Kidney (tissue), 13 donors: ENCODE measurements at regions not wholly inside any gene's neighbourhood (a gene's known extent, or its start where the extent isn't known, plus 50 kb on each side); places are given as distances from the start of the nearest gene placed in this dataset.
A peak's percentile ranks its signal among the peaks of the same experiment; 100 is the strongest.

ENCODE experiments used
- DNase-seq, 5 donors: peaks; one replicate each; pipeline ENCODE4 v3.0.0-alpha.2; 2013 to 2020
- FAIRE-seq: peaks from 2 replicates; lab custom pipeline; 2012; peaks lifted over from hg19 to GRCh38; lab: Jason Lieb, UNC
- H3K27ac ChIP-seq, 2 donors: one replicate each; pipeline ENCODE4 v1.7.0; 2013; ENCODE audit warnings: low read depth in 2 of 2, low read length in 2 of 2, inconsistent platforms in 1 of 2
- H3K27me3 ChIP-seq: one replicate; pipeline ENCODE4 v1.7.1; 2013; ENCODE audit warnings: low read length, inconsistent platforms; ENCODE audit not compliant: control insufficient read depth, insufficient read depth
- H3K36me3 ChIP-seq, 3 donors: one replicate each; pipeline versions ENCODE4 v1.7.0 to v1.7.1; 2013; ENCODE audit warnings: low read length in 3 of 3, control low read depth in 1 of 3, inconsistent platforms in 1 of 3; ENCODE audit not compliant: insufficient read depth in 3 of 3, control insufficient read depth in 2 of 3
- H3K4me1 ChIP-seq, 3 donors: one replicate each; pipeline versions ENCODE4 v1.7.0 to v1.7.1; 2013; ENCODE audit warnings: low read length in 3 of 3, inconsistent platforms in 1 of 3, low read depth in 1 of 3; ENCODE audit not compliant: control insufficient read depth in 2 of 3, insufficient read depth in 2 of 3
- H3K4me3 ChIP-seq, 3 donors: one replicate each; pipeline versions ENCODE4 v1.7.0 to v1.8.1; 2013; ENCODE audit warnings: low read length in 3 of 3, control low read depth in 1 of 3, inconsistent platforms in 1 of 3
- H3K9ac ChIP-seq, 3 donors: one replicate each; pipeline versions ENCODE4 v1.7.0 to v1.7.1; 2013; ENCODE audit warnings: low read length in 3 of 3, control low read depth in 1 of 3, inconsistent platforms in 1 of 3
- H3K9me3 ChIP-seq, 3 donors: one replicate each; pipeline versions ENCODE4 v1.7.0 to v1.7.1; 2013; ENCODE audit warnings: low read length in 3 of 3, control low read depth in 1 of 3, inconsistent platforms in 1 of 3; ENCODE audit not compliant: control insufficient read depth in 2 of 3, insufficient read depth in 1 of 3
- CTCF ChIP-seq: IDR thresholded peaks from 3 replicates; pipeline ENCODE4 v1.5.1; 2012; ENCODE audit warnings: mild to moderate bottlenecking, moderate library complexity, borderline replicate concordance; ENCODE audit not compliant: insufficient read depth; ENCODE audit errors: extremely low read depth
- intact Hi-C: fragments of 100-400 bp; cut with DNase I; formaldehyde crosslinking; loops from one replicate; pipeline ENCODE4 v1.11.1; 2022
- donor health status: control.
- donor health status: control.
- donor health status: control.
- donor health status: control.
- donor health status: control.
- donor health status: DM: yes; HTN: yes; CAD: no.
- donor health status: Normal renal cell carcinoma (clear cell type).

GRCh38 chr1:184810735-184811343 is 56.2 kb upstream of the EDEM3 start:
- H3K4me3 ChIP-seq: no peak overlapping the region
- no peaks in the 10 kb centered on the region for H3K4me1 ChIP-seq
- TF ChIP-seq CTCF: no peak
- no peak overlapping the region for H3K27ac ChIP-seq
- FAIRE-seq: no peak
- no peak overlapping the region for H3K9ac ChIP-seq
- H3K27me3 ChIP-seq: no peaks in the 10 kb centered on the region
- no peak for DNase-seq
- intact Hi-C loops: no loop called here
- H3K36me3 ChIP-seq: no peaks in the 10 kb centered on the region
- H3K9me3 ChIP-seq: no peaks in the 10 kb centered on the region

GRCh38 chr1:184806296-184806721 is 51.7 kb upstream of the EDEM3 start:
- Histone ChIP-seq H3K4me1 (no peaks in the 10 kb centered on the region), H3K36me3 (no peaks in the 10 kb centered on the region), H3K27ac (no peak overlapping the region), H3K4me3 (no peak overlapping the region), H3K9ac (no peak overlapping the region), H3K9me3 (no peaks in the 10 kb centered on the region), H3K27me3 (no peaks in the 10 kb centered on the region)
- DNase-seq (no peak), FAIRE-seq (no peak)
- TF ChIP-seq CTCF: no peak
- intact Hi-C loops: loop anchor here (5.0 to 10.0 kb wide), 2 partner anchors 176 to 368 kb away; no protein-coding TSS in a partner anchor

- Histone ChIP-seq H3K27me3 (no peaks in the 10 kb centered on the region), H3K27ac (no peak overlapping the region), H3K36me3 (no peaks in the 10 kb centered on the region), H3K9me3 (no peaks in the 10 kb centered on the region), H3K4me3 (no peak overlapping the region), H3K4me1 (no peaks in the 10 kb centered on the region), H3K9ac (no peak overlapping the region)
- DNase-seq: peak; percentile 90 to 95 (median 91)
- TF ChIP-seq CTCF: peak; percentile 95
- intact Hi-C loops: loop anchor here (5.0 to 10.0 kb wide), 2 partner anchors 177 to 369 kb away; no protein-coding TSS in a partner anchor
- FAIRE-seq: peak; percentile 59
These were observed 51.1 kb upstream of the EDEM3 start for GRCh38 chr1:184805667-184806295.
